CD14-positive monocyte (primary cell): ENCODE measurements at regions not wholly inside any gene's neighbourhood (a gene's known extent, or its start where the extent isn't known, plus 50 kb on each side); places are given as distances from the start of the nearest gene placed in this dataset.

ENCODE experiments used
- DNase-seq, 3 donors: peaks; one replicate each; pipeline ENCODE4 v3.0.0-alpha.2; 2011 to 2022
- H2AFZ ChIP-seq: 2 replicates; pipeline ENCODE4 v1.6.0; 2012; ENCODE audit warnings: mild to moderate bottlenecking, low read depth, low read length, inconsistent platforms; ENCODE audit not compliant: insufficient read depth, poor library complexity, severe bottlenecking
- H3K27ac ChIP-seq, 2 donors: 1 replicate in 1 of 2; 2 replicates in 1 of 2; pipeline ENCODE4 v1.5.1; 2012 to 2013; ENCODE audit warnings: low read length in 2 of 2, control low read depth in 1 of 2, inconsistent platforms in 1 of 2, low read depth in 1 of 2, mild to moderate bottlenecking in 1 of 2
- H3K27me3 ChIP-seq, 2 donors: one replicate each; pipeline versions ENCODE4 v1.6.0 to v1.6.1; 2011 to 2013; ENCODE audit warnings: low read length in 2 of 2; ENCODE audit not compliant: control insufficient read depth in 2 of 2, insufficient read depth in 2 of 2
- H3K36me3 ChIP-seq, 2 donors: replicated peaks in 1 of 2; 1 replicate in 1 of 2; 2 replicates in 1 of 2; pipeline versions ENCODE4 v1.5.1 to v1.6.1; 2012 to 2013; ENCODE audit warnings: low read length in 2 of 2, control low read depth in 1 of 2, inconsistent platforms in 1 of 2, mild to moderate bottlenecking in 1 of 2; ENCODE audit not compliant: insufficient read depth in 2 of 2, control insufficient read depth in 1 of 2
- H3K4me1 ChIP-seq, 2 donors: 1 replicate in 1 of 2; 2 replicates in 1 of 2; pipeline versions ENCODE4 v1.5.1 to v1.6.1; 2012 to 2013; ENCODE audit warnings: low read length in 2 of 2, control low read depth in 1 of 2, inconsistent platforms in 1 of 2, mild to moderate bottlenecking in 1 of 2, moderate library complexity in 1 of 2; ENCODE audit not compliant: insufficient read depth in 2 of 2, control insufficient read depth in 1 of 2
- H3K4me2 ChIP-seq: replicated peaks from 2 replicates; pipeline ENCODE3; 2012; ENCODE audit warnings: low read length, moderate library complexity, mild to moderate bottlenecking; ENCODE audit not compliant: poor library complexity, severe bottlenecking; ENCODE audit errors: extremely low read depth
- H3K4me3 ChIP-seq, 3 experiments: fragments of 200-600 bp in 1 of 3; sonication (generic) in 1 of 3; replicated peaks in 1 of 3; 1 replicate in 2 of 3; 2 replicates in 1 of 3; pipeline ENCODE4 v1.5.1; 2011 to 2013; ENCODE audit warnings: low read length in 3 of 3, mild to moderate bottlenecking in 3 of 3, control low read depth in 2 of 3, low read depth in 2 of 3, inconsistent platforms in 1 of 3, moderate library complexity in 1 of 3
- H3K79me2 ChIP-seq: 2 replicates; pipeline ENCODE4 v1.6.0; 2012; ENCODE audit warnings: mild to moderate bottlenecking, control low read depth, inconsistent platforms, low read length, moderate library complexity; ENCODE audit not compliant: insufficient read depth
- H3K9ac ChIP-seq: 2 replicates; pipeline ENCODE4 v1.6.0; 2017; ENCODE audit warnings: low read length, mild to moderate bottlenecking; ENCODE audit not compliant: insufficient read depth, poor library complexity, severe bottlenecking
- H3K9me3 ChIP-seq, 2 donors: replicated peaks in 1 of 2; 1 replicate in 1 of 2; 2 replicates in 1 of 2; pipeline versions ENCODE4 v1.5.1 to v1.6.1; 2012 to 2013; ENCODE audit warnings: low read length in 2 of 2, control low read depth in 1 of 2; ENCODE audit not compliant: control insufficient read depth in 1 of 2, insufficient read depth in 1 of 2
- H4K20me1 ChIP-seq: 2 replicates; pipeline ENCODE4 v1.6.0; 2012; ENCODE audit warnings: mild to moderate bottlenecking, low read length, control low read depth, moderate library complexity; ENCODE audit not compliant: insufficient read depth
- H3K27ac Mint-ChIP-seq, 7 donors: one replicate each; pipeline ENCODE4 v1.8.0; 2020; ENCODE audit warnings: mild to moderate bottlenecking in 7 of 7, mixed read lengths in 7 of 7, moderate library complexity in 6 of 7, inconsistent platforms in 2 of 7
- H3K27me3 Mint-ChIP-seq, 3 donors: one replicate each; pipeline ENCODE4 v1.8.0; 2021 to 2022; ENCODE audit warnings: low read depth in 3 of 3, mild to moderate bottlenecking in 3 of 3, mixed read lengths in 3 of 3, moderate library complexity in 3 of 3, inconsistent platforms in 1 of 3
- H3K36me3 Mint-ChIP-seq, 2 donors: one replicate each; pipeline ENCODE4 v1.8.0; 2020; ENCODE audit warnings: mixed read lengths in 2 of 2, inconsistent platforms in 1 of 2, mild to moderate bottlenecking in 1 of 2
- H3K4me1 Mint-ChIP-seq: one replicate; pipeline ENCODE4 v1.8.0; 2020; ENCODE audit warnings: mild to moderate bottlenecking, mixed read lengths
- H3K4me3 Mint-ChIP-seq, 2 donors: one replicate each; pipeline ENCODE4 v1.8.0; 2020; ENCODE audit warnings: mild to moderate bottlenecking in 2 of 2, mixed read lengths in 2 of 2, moderate library complexity in 1 of 2
- H3K9me3 Mint-ChIP-seq, 7 donors: one replicate each; pipeline ENCODE4 v1.8.0; 2020 to 2022; ENCODE audit warnings: mixed read lengths in 7 of 7, mild to moderate bottlenecking in 6 of 7, moderate library complexity in 6 of 7, inconsistent platforms in 2 of 7
- CTCF ChIP-seq: fragments of 200-600 bp; IDR thresholded peaks from one replicate; pipeline ENCODE4 v1.8.0; 2022; ENCODE audit warnings: antibody characterized with exemption, mild to moderate bottlenecking
- WGBS: methylation state at CpG from one replicate; pipeline ENCODE4 v1.1.5; 2013; ENCODE audit warnings: missing lambda C conversion rate; ENCODE audit not compliant: insufficient coverage; 5-methylcytosine and 5-hydroxymethylcytosine counted together
- intact Hi-C, 2 donors: fragments of 100-400 bp; cut with micrococcal nuclease; formaldehyde crosslinking; loops; one replicate each; pipeline versions ENCODE4 v1.15.0 to v1.15.1; 2023

- Histone ChIP-seq H3K79me2 (no peaks in the 10 kb centered on the region), H3K9ac (no peak overlapping the region), H3K4me2 (no peak overlapping the region), H3K4me3 (no peak overlapping the region), H3K9me3 (peaks cover 4 to 36% of the 10 kb centered on the region in 2 donors), H3K27me3 (no peaks in the 10 kb centered on the region), H3K27ac (no peak overlapping the region), H3K36me3 (no peaks in the 10 kb centered on the region), H3K4me1 (no peaks in the 10 kb centered on the region), H2AFZ (no peak overlapping the region), H4K20me1 (no peaks in the 10 kb centered on the region)
- no peak for DNase-seq
- Mint-ChIP-seq H3K27me3 (peaks cover 0 to 4% (median 0%) of the 10 kb centered on the region in 3 donors), H3K4me3 (no peak overlapping the region), H3K36me3 (no peaks in the 10 kb centered on the region), H3K27ac (no peak overlapping the region), H3K9me3 (peaks cover 7 to 53% (median 24%) of the 10 kb centered on the region in 7 donors), H3K4me1 (no peaks in the 10 kb centered on the region)
- no peak for TF ChIP-seq CTCF
- intact Hi-C loops, result no loop called here
- WGBS, result 92% methylated on average over 21 of the region's 21 CpGs
Observed at GRCh38 chr22:48740086-48740730, 1087.5 kb downstream of the BRD1 start.

DNA sequence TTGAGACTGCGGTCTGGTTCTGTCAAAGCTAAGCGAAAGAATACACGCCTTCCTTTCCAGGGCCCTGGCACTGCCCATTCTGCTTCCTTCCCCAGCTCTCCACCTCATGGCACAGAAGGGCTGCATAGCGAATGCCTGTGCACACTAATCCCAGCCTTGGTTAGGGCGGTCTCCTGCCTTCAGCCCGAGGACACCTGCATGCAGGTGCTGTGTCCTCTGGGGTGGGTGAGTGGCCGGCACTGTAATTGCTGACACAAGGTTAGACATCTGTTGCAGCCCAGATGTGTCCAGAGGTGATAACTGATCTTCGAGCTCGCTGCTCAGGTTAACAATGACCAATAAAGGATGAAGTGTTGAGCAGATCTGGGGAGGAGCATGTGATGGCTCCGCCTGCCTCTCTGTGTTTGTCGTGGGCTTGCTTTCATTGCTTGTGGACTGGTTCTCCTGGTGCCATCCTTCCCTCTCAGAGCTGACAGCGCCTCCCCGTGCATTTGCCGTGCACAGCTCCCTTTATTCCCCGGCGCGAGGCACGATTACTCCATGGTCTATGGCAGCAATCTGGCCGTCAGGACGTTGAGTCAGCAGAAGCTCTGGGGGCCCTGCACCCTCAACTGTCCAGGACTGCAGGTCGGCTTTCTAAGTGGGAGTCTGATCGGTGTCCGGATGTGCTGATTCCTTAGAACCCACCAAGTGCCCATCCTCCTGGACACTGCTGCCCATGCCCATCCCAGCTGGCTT, 1088.2 kb downstream of the BRD1 start:
- no peak overlapping the region for H3K4me3 Mint-ChIP-seq
- no peak for DNase-seq
- TF ChIP-seq CTCF, result no peak

More for the DNA sequence above, 1088.2 kb downstream of the BRD1 start:
- intact Hi-C loops, result no loop called here
- Histone ChIP-seq H3K4me3 (no peak overlapping the region), H3K9ac (no peak overlapping the region), H4K20me1 (no peaks in the 10 kb centered on the region), H3K9me3 (peaks cover 4 to 36% of the 10 kb centered on the region in 2 donors), H3K36me3 (no peaks in the 10 kb centered on the region), H3K79me2 (no peaks in the 10 kb centered on the region), H3K4me1 (no peaks in the 10 kb centered on the region), H3K27ac (no peak overlapping the region), H3K4me2 (no peak overlapping the region), H2AFZ (no peak overlapping the region), H3K27me3 (no peaks in the 10 kb centered on the region)
- H3K36me3 Mint-ChIP-seq, result no peaks in the 10 kb centered on the region
- WGBS, result 90% methylated on average over 21 of the region's 23 CpGs
- no peaks in the 10 kb centered on the region for H3K4me1 Mint-ChIP-seq
- peaks cover 0 to 4% (median 1%) of the 10 kb centered on the region in 3 donors for H3K27me3 Mint-ChIP-seq
- H3K9me3 Mint-ChIP-seq, result peaks cover 7 to 49% (median 21%) of the 10 kb centered on the region in 7 donors
- H3K27ac Mint-ChIP-seq, result no peak overlapping the region
